Cardiac muscle cell (in vitro differentiated cells and primary cell): ENCODE measurements at regions not wholly inside any gene's neighbourhood (a gene's known extent, or its start where the extent isn't known, plus 50 kb on each side); places are given as distances from the start of the nearest gene placed in this dataset.

Source experiments
- DNase-seq, 2 donors: peaks; one replicate each; pipeline versions ENCODE4 v3.0.0 to v3.0.0-alpha.2; 2010 to 2017; ENCODE audit warnings: low read depth in 1 of 2, low spot score in 1 of 2
- H3K27ac ChIP-seq: fragments of 200-600 bp; sonication (generic); 2 replicates; pipeline ENCODE4 v1.5.1; 2016
- H3K27me3 ChIP-seq: fragments of 200-600 bp; sonication (generic); 2 replicates; pipeline ENCODE4 v1.6.0; 2016; ENCODE audit warnings: control low read depth
- H3K36me3 ChIP-seq: fragments of 200-600 bp; sonication (generic); 2 replicates; pipeline ENCODE4 v1.5.1; 2016; ENCODE audit warnings: control low read depth
- H3K4me1 ChIP-seq: fragments of 200-600 bp; sonication (generic); 2 replicates; pipeline ENCODE4 v1.8.1; 2017; ENCODE audit warnings: low read depth, mild to moderate bottlenecking, mixed run types
- H3K4me3 ChIP-seq: fragments of 200-600 bp; sonication (generic); 2 replicates; pipeline ENCODE4 v1.5.1; 2016; ENCODE audit warnings: mild to moderate bottlenecking
- H3K9me3 ChIP-seq: fragments of 200-600 bp; sonication (generic); 2 replicates; pipeline ENCODE4 v1.5.1; 2017; ENCODE audit warnings: low read depth, mild to moderate bottlenecking, control low read depth
- TF ChIP-seq, protein P1 (sequence below): IDR thresholded peaks from 2 replicates; pipeline ENCODE4 v1.5.1; 2012; ENCODE audit warnings: low read depth, mild to moderate bottlenecking, low read length

DNA sequence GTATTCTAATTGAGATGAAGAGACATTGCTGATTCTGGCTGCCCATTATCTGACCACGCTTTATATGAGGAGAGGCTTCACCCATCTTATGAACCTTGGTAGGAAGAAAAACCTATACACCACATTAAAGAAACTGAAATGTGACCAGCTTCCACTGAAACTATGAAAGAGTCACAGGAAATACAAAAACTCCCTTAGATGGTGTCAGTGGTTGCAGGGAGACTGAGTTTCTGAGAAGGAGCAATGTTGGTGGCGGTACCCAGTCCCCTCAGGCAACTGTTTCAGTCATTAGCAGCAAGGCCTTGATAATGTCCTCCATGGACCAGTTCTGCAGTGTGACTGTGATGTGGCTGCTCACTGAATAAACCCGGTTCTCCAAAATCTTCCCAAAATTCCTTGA, 110.5 kb upstream of the FTMT start:
- no peak overlapping the region for H3K4me3 ChIP-seq
- H3K9me3 ChIP-seq, result no peaks in the 10 kb centered on the region
- TF ChIP-seq, protein P1, sequence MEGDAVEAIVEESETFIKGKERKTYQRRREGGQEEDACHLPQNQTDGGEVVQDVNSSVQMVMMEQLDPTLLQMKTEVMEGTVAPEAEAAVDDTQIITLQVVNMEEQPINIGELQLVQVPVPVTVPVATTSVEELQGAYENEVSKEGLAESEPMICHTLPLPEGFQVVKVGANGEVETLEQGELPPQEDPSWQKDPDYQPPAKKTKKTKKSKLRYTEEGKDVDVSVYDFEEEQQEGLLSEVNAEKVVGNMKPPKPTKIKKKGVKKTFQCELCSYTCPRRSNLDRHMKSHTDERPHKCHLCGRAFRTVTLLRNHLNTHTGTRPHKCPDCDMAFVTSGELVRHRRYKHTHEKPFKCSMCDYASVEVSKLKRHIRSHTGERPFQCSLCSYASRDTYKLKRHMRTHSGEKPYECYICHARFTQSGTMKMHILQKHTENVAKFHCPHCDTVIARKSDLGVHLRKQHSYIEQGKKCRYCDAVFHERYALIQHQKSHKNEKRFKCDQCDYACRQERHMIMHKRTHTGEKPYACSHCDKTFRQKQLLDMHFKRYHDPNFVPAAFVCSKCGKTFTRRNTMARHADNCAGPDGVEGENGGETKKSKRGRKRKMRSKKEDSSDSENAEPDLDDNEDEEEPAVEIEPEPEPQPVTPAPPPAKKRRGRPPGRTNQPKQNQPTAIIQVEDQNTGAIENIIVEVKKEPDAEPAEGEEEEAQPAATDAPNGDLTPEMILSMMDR, result no peak
- no peaks in the 10 kb centered on the region for H3K36me3 ChIP-seq
- H3K27me3 ChIP-seq, result no peaks in the 10 kb centered on the region
- H3K4me1 ChIP-seq, result peaks cover 3% of the 10 kb centered on the region
- no peak for DNase-seq
- H3K27ac ChIP-seq, result no peak overlapping the region

- no peaks in the 10 kb centered on the region for H3K9me3 ChIP-seq
- H3K4me1 ChIP-seq, result peaks cover 7% of the 10 kb centered on the region
- no peaks in the 10 kb centered on the region for H3K27me3 ChIP-seq
- no peak overlapping the region for H3K4me3 ChIP-seq
- no peak for DNase-seq
- H3K36me3 ChIP-seq, result no peaks in the 10 kb centered on the region
- TF ChIP-seq, protein P1, result no peak
- no peak overlapping the region for H3K27ac ChIP-seq
These were observed 107.1 kb upstream of the FTMT start for GRCh38 chr5:121744577-121744976.

- Histone ChIP-seq H3K27me3 (no peaks in the 10 kb centered on the region), H3K27ac (no peak overlapping the region), H3K36me3 (no peaks in the 10 kb centered on the region), H3K4me3 (no peak overlapping the region), H3K4me1 (peaks cover 7% of the 10 kb centered on the region), H3K9me3 (no peaks in the 10 kb centered on the region)
- TF ChIP-seq, protein P1, result no peak
- no peak for DNase-seq
These were observed 106.3 kb upstream of the FTMT start for GRCh38 chr5:121745407-121745806.

- H3K27me3 ChIP-seq, result no peaks in the 10 kb centered on the region
- no peaks in the 10 kb centered on the region for H3K36me3 ChIP-seq
- H3K9me3 ChIP-seq, result no peaks in the 10 kb centered on the region
- no peak for DNase-seq
- no peak overlapping the region for H3K4me3 ChIP-seq
- peaks cover 7% of the 10 kb centered on the region for H3K4me1 ChIP-seq
- TF ChIP-seq, protein P1, result no peak
- no peak overlapping the region for H3K27ac ChIP-seq
These were observed 104.9 kb upstream of the FTMT start for GRCh38 chr5:121746763-121747162.

- peaks cover 7% of the 10 kb centered on the region for H3K4me1 ChIP-seq
- no peaks in the 10 kb centered on the region for H3K9me3 ChIP-seq
- peak in 1 of 2 donors; percentile 80 for DNase-seq
- no peak overlapping the region for H3K4me3 ChIP-seq
- peak overlapping the region; percentile 29 for H3K27ac ChIP-seq
- TF ChIP-seq, protein P1, result no peak
- H3K27me3 ChIP-seq, result no peaks in the 10 kb centered on the region
- H3K36me3 ChIP-seq, result no peaks in the 10 kb centered on the region
These were observed 103.0 kb upstream of the FTMT start for GRCh38 chr5:121748686-121749085.

- Histone ChIP-seq H3K4me1 (peaks cover 4% of the 10 kb centered on the region), H3K36me3 (no peaks in the 10 kb centered on the region), H3K4me3 (no peak overlapping the region), H3K27ac (no peak overlapping the region), H3K27me3 (no peaks in the 10 kb centered on the region), H3K9me3 (no peaks in the 10 kb centered on the region)
- no peak for DNase-seq
- TF ChIP-seq, protein P1, result no peak
These were observed 99.5 kb upstream of the FTMT start for GRCh38 chr5:121752149-121752548.
